HCT116 (cell line): ENCODE measurements at regions not wholly inside any gene's neighbourhood (a gene's known extent, or its start where the extent isn't known, plus 50 kb on each side); places are given as distances from the start of the nearest gene placed in this dataset.

Experiments
- ATAC-seq: fragments of 200-7000 bp; cut with Tn5 transposase; 2 replicates; pipeline ENCODE4 v1.9.1; 2020; ENCODE audit warnings: mild to moderate bottlenecking, moderate library complexity
- BruUV-seq: library from RNA; stranded (reverse); fragments of 400-500 nt; replicated peaks from 2 replicates; lab custom pipeline; 2021; lab: Mats Ljungman, UMichigan
- CTCF ChIA-PET: fragments of 300-600 bp; sonication (Branson Sonifier 250); formaldehyde crosslinking; loops from one replicate; lab custom pipeline; 2021; ENCODE audit warnings: antibody characterized with exemption; lab: Charles Lee
- POLR2A ChIA-PET: fragments of 300-600, 350-600 bp; sonication (Branson Sonifier 250); formaldehyde crosslinking; loops from one replicate; lab custom pipeline; 2021; ENCODE audit warnings: antibody characterized with exemption; lab: Charles Lee
- RAD21 ChIA-PET, 2 experiments: fragments of 300-600 bp; sonication (Branson Sonifier 250); formaldehyde crosslinking; loops; one replicate each; lab custom pipeline; 2023; ENCODE audit warnings: low total read pairs in 2 of 2; ENCODE audit not compliant: uncharacterized antibody in 2 of 2, unreplicated experiment in 2 of 2, low non-redundant PET in 1 of 2; lab: Charles Lee
- DNase-seq: peaks from one replicate; pipeline ENCODE4 v3.0.0-alpha.2; 2010; ENCODE audit warnings: low read depth, low spot score
- H2AFZ ChIP-seq: fragments of 200-600 bp; shearing (Covaris generic), sonication (generic); 2 replicates; pipeline ENCODE4 v1.6.1; 2017; ENCODE audit warnings: low read depth, mixed run types, mixed read lengths, antibody characterized with exemption, low read length; ENCODE audit not compliant: poor library complexity, severe bottlenecking
- H3K27ac ChIP-seq: 2 replicates; pipeline ENCODE4 v1.5.1; 2012; ENCODE audit warnings: low read depth, low read length
- H3K27me3 ChIP-seq: fragments of 200-600 bp; sonication (generic); 2 replicates; pipeline ENCODE4 v1.6.1; 2016; ENCODE audit warnings: mixed run types, low read length, mixed read lengths; ENCODE audit not compliant: insufficient read depth
- H3K36me3 ChIP-seq, 2 experiments: fragments of 200-500 bp in 1 of 2; fragments of 200-600 bp in 1 of 2; sonication (Bioruptor generic) in 1 of 2; sonication (generic) in 1 of 2; 2 replicates each; pipeline versions ENCODE4 v1.5.1 to v1.6.1; 2014 to 2016; ENCODE audit warnings: low read length in 2 of 2, inconsistent platforms in 1 of 2, mixed read lengths in 1 of 2, mixed run types in 1 of 2; ENCODE audit not compliant: insufficient read depth in 2 of 2, control insufficient read depth in 1 of 2
- H3K4me1 ChIP-seq, 2 experiments: fragments of 200-600 bp in 1 of 2; sonication (generic) in 1 of 2; 2 replicates each; pipeline versions ENCODE4 v1.5.1 to v1.6.1; 2012 to 2017; ENCODE audit warnings: low read length in 2 of 2, inconsistent platforms in 1 of 2, mild to moderate bottlenecking in 1 of 2, mixed read lengths in 1 of 2, mixed run types in 1 of 2, moderate library complexity in 1 of 2; ENCODE audit not compliant: insufficient read depth in 2 of 2, control insufficient read depth in 1 of 2
- H3K4me2 ChIP-seq: fragments of 200-600 bp; sonication (generic); 2 replicates; pipeline ENCODE4 v1.6.1; 2017; ENCODE audit warnings: mixed run types, low read length, mixed read lengths
- H3K4me3 ChIP-seq, 2 experiments: fragments of 200-600 bp in 1 of 2; sonication (generic) in 1 of 2; replicated peaks in 1 of 2; 2 replicates each; pipeline ENCODE4 v1.5.1; 2011 to 2016; ENCODE audit warnings: low read length in 2 of 2, control low read depth in 1 of 2, low read depth in 1 of 2, mild to moderate bottlenecking in 1 of 2, mixed read lengths in 1 of 2, mixed run types in 1 of 2
- H3K79me2 ChIP-seq: fragments of 200-600 bp; sonication (generic); 2 replicates; pipeline ENCODE4 v1.6.1; 2017; ENCODE audit warnings: mild to moderate bottlenecking, mixed run types, low read length, moderate library complexity, mixed read lengths; ENCODE audit not compliant: insufficient read depth
- H3K9ac ChIP-seq: fragments of 200-600 bp; sonication (generic); 2 replicates; pipeline ENCODE4 v1.6.1; 2016; ENCODE audit warnings: low read length, mixed read lengths
- H3K9me2 ChIP-seq: fragments of 200-600 bp; sonication (generic), shearing (Covaris generic); 2 replicates; pipeline ENCODE4 v1.6.1; 2017; ENCODE audit warnings: mixed run types, mild to moderate bottlenecking, moderate library complexity; ENCODE audit not compliant: insufficient read depth
- H3K9me3 ChIP-seq, 2 experiments: fragments of 200-500 bp in 1 of 2; fragments of 200-600 bp in 1 of 2; sonication (Bioruptor generic) in 1 of 2; sonication (generic) in 1 of 2; 2 replicates each; pipeline ENCODE4 v1.6.1; 2014 to 2017; ENCODE audit warnings: low read length in 2 of 2, mixed read lengths in 2 of 2, inconsistent platforms in 1 of 2, low read depth in 1 of 2, mild to moderate bottlenecking in 1 of 2, mixed run types in 1 of 2, moderate library complexity in 1 of 2; ENCODE audit not compliant: control insufficient read depth in 1 of 2, insufficient read depth in 1 of 2
- H4K20me1 ChIP-seq: fragments of 200-600 bp; sonication (generic), shearing (Covaris generic); 2 replicates; pipeline ENCODE4 v1.6.1; 2017; ENCODE audit warnings: mixed run types, mild to moderate bottlenecking, moderate library complexity; ENCODE audit not compliant: insufficient read depth
- ELF1 ChIP-seq: IDR thresholded peaks from 2 replicates; pipeline ENCODE4 v1.6.1; 2012; ENCODE audit warnings: low read depth, borderline replicate concordance
- EZH2 ChIP-seq: fragments of 200-600 bp; sonication (generic); IDR thresholded peaks from 2 replicates; pipeline ENCODE4 v1.6.1; 2017; ENCODE audit warnings: antibody characterized with exemption, mixed run types
- EZH2phosphoT487 ChIP-seq: fragments of 200-600 bp; IDR thresholded peaks from 2 replicates; pipeline ENCODE4 v1.6.1; 2018; ENCODE audit warnings: antibody characterized with exemption, borderline replicate concordance
- JUND ChIP-seq: IDR thresholded peaks from 2 replicates; pipeline ENCODE4 v1.6.1; 2012
- POLR2AphosphoS5 ChIP-seq: IDR thresholded peaks from 2 replicates; pipeline ENCODE4 v1.6.1; 2011; ENCODE audit warnings: mild to moderate bottlenecking, low read depth, low read length, moderate library complexity
- REST ChIP-seq: IDR thresholded peaks from 2 replicates; pipeline ENCODE4 v1.6.1; 2012; ENCODE audit warnings: low read depth
- SIN3A ChIP-seq: IDR thresholded peaks from 2 replicates; pipeline ENCODE4 v1.6.1; 2012; ENCODE audit warnings: low read depth
- ZFX ChIP-seq: fragments of 450-650 bp; IDR thresholded peaks from 2 replicates; pipeline ENCODE4 v1.6.1; 2017
- intact Hi-C: fragments of 100-400 bp; cut with micrococcal nuclease; formaldehyde crosslinking; loops from 2 replicates; pipeline ENCODE4 v1.10.0; 2022
- TF ChIP-seq, protein P1 (sequence below), 3 experiments: fragments of 200-600 bp in 1 of 3; sonication (generic) in 1 of 3; IDR thresholded peaks in 2 of 3; conservative IDR thresholded peaks in 1 of 3; 2 replicates each; pipeline ENCODE4 v1.5.1; 2012 to 2017; ENCODE audit warnings: low read depth in 2 of 3, low read length in 2 of 3, antibody characterized with exemption in 1 of 3, borderline replicate concordance in 1 of 3, control low read depth in 1 of 3, mild to moderate bottlenecking in 1 of 3, mixed read lengths in 1 of 3, mixed run types in 1 of 3, moderate library complexity in 1 of 3; ENCODE audit not compliant: insufficient read depth in 1 of 3

DNA sequence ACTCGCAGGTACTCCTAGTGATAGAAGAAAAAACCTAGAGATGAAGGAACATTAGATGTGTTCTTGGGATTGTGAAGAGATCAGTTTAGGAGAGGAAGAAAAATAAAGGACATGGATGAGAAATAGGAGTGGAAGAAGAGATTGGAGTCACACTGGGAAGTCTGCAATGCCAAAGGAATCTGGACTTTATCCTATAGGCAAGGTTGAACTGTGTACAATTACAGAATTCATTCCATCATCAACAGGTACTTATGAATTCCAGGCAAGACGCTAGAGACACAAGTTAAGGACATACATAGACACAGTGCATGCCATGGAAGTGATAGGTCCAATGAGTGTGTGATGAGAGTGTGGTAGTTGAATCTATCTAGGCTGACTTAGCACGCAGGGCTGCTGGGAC lies 101.3 kb downstream of the EDN1 start:
- H3K79me2 ChIP-seq: no peaks in the 10 kb centered on the region
- BruUV-seq: no TSS peak
- POLR2A ChIA-PET: no interaction called here
- ATAC-seq (no peak), DNase-seq (no peak)
- H3K27ac ChIP-seq: no peak overlapping the region
- no peaks in the 10 kb centered on the region for H3K4me1 ChIP-seq
- no peaks in the 10 kb centered on the region for H4K20me1 ChIP-seq
- TF ChIP-seq JUND (no peak), ELF1 (no peak), REST (no peak), EZH2phosphoT487 (no peak), ZFX (no peak), POLR2AphosphoS5 (no peak), SIN3A (no peak), EZH2 (no peak)
- TF ChIP-seq, protein P1, sequence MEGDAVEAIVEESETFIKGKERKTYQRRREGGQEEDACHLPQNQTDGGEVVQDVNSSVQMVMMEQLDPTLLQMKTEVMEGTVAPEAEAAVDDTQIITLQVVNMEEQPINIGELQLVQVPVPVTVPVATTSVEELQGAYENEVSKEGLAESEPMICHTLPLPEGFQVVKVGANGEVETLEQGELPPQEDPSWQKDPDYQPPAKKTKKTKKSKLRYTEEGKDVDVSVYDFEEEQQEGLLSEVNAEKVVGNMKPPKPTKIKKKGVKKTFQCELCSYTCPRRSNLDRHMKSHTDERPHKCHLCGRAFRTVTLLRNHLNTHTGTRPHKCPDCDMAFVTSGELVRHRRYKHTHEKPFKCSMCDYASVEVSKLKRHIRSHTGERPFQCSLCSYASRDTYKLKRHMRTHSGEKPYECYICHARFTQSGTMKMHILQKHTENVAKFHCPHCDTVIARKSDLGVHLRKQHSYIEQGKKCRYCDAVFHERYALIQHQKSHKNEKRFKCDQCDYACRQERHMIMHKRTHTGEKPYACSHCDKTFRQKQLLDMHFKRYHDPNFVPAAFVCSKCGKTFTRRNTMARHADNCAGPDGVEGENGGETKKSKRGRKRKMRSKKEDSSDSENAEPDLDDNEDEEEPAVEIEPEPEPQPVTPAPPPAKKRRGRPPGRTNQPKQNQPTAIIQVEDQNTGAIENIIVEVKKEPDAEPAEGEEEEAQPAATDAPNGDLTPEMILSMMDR (IDR thresholded peaks at IDR 0.05 in 2 of 3, conservative IDR thresholded peaks at IDR 0.05 in 1 of 3; ENCODE audit: borderline replicate concordance in 1 of 3, insufficient read depth in 1 of 3, low read depth in 2 of 3, low read length in 2 of 3): no peak
- intact Hi-C loops: no loop called here
- H3K4me2 ChIP-seq: no peak overlapping the region
- no peak overlapping the region for H2AFZ ChIP-seq
- RAD21 ChIA-PET: no interaction called here
- CTCF ChIA-PET: no interaction called here
- no peaks in the 10 kb centered on the region for H3K36me3 ChIP-seq
- H3K4me3 ChIP-seq: no peak overlapping the region
- H3K27me3 ChIP-seq: no peaks in the 10 kb centered on the region
- H3K9me2 ChIP-seq: no peaks in the 10 kb centered on the region
- no peak overlapping the region for H3K9ac ChIP-seq
- H3K9me3 ChIP-seq: no peaks in the 10 kb centered on the region
